ENCODE measurements at regions not wholly inside any gene's neighbourhood (a gene's known extent, or its start where the extent isn't known, plus 50 kb on each side); places are given as distances from the start of the nearest gene placed in this dataset.

GRCh38 chr14:104373855-104374717 lies 205.5 kb upstream of the C14orf180 start:
- H3K4me1 ChIP-seq (ENCODE audit: control insufficient read depth in 2 of 2, insufficient read depth in 2 of 2, low read length in 2 of 2) = no peaks in the 10 kb centered on the region
- H3K27me3 ChIP-seq (ENCODE audit: control insufficient read depth in 2 of 2, insufficient read depth in 2 of 2, low read length in 2 of 2) = peaks cover 0 to 9% of the 10 kb centered on the region in 2 donors
- no peaks in the 10 kb centered on the region for H3K36me3 ChIP-seq (ENCODE audit: control insufficient read depth in 2 of 2, insufficient read depth in 2 of 2, low read length in 2 of 2)
- no peak overlapping the region for H3K9ac ChIP-seq (ENCODE audit: low read depth in 1 of 2, low read length in 2 of 2)
- H3K4me3 ChIP-seq (ENCODE audit: low read length in 2 of 2) = no peak overlapping the region
- no peaks in the 10 kb centered on the region for H3K9me3 ChIP-seq (ENCODE audit: control insufficient read depth in 2 of 2, low read length in 2 of 2)
- no peak overlapping the region for H3K27ac ChIP-seq (ENCODE audit: low read depth in 2 of 2, low read length in 2 of 2)

- no peaks in the 10 kb centered on the region for H3K36me3 ChIP-seq (ENCODE audit: control insufficient read depth in 2 of 2, insufficient read depth in 2 of 2, low read length in 2 of 2)
- H3K9me3 ChIP-seq (ENCODE audit: control insufficient read depth in 2 of 2, low read length in 2 of 2) = no peaks in the 10 kb centered on the region
- H3K27ac ChIP-seq (ENCODE audit: low read depth in 2 of 2, low read length in 2 of 2) = no peak overlapping the region
- no peak overlapping the region for H3K4me3 ChIP-seq (ENCODE audit: low read length in 2 of 2)
- H3K27me3 ChIP-seq (ENCODE audit: control insufficient read depth in 2 of 2, insufficient read depth in 2 of 2, low read length in 2 of 2) = peaks cover 0 to 9% of the 10 kb centered on the region in 2 donors
- no peaks in the 10 kb centered on the region for H3K4me1 ChIP-seq (ENCODE audit: control insufficient read depth in 2 of 2, insufficient read depth in 2 of 2, low read length in 2 of 2)
- no peak overlapping the region for H3K9ac ChIP-seq (ENCODE audit: low read depth in 1 of 2, low read length in 2 of 2)
Observed at GRCh38 chr14:104374718-104375080, 204.9 kb upstream of the C14orf180 start.

- no peak overlapping the region for H3K27ac ChIP-seq (ENCODE audit: low read depth in 2 of 2, low read length in 2 of 2)
- H3K9me3 ChIP-seq (ENCODE audit: control insufficient read depth in 2 of 2, low read length in 2 of 2) = no peaks in the 10 kb centered on the region
- no peaks in the 10 kb centered on the region for H3K4me1 ChIP-seq (ENCODE audit: control insufficient read depth in 2 of 2, insufficient read depth in 2 of 2, low read length in 2 of 2)
- no peak overlapping the region for H3K9ac ChIP-seq (ENCODE audit: low read depth in 1 of 2, low read length in 2 of 2)
- peaks cover 0 to 9% of the 10 kb centered on the region in 2 donors for H3K27me3 ChIP-seq (ENCODE audit: control insufficient read depth in 2 of 2, insufficient read depth in 2 of 2, low read length in 2 of 2)
- H3K36me3 ChIP-seq (ENCODE audit: control insufficient read depth in 2 of 2, insufficient read depth in 2 of 2, low read length in 2 of 2) = no peaks in the 10 kb centered on the region
- no peak overlapping the region for H3K4me3 ChIP-seq (ENCODE audit: low read length in 2 of 2)
Observed at GRCh38 chr14:104375551-104376201, 203.9 kb upstream of the C14orf180 start.

- H3K27me3 ChIP-seq (ENCODE audit: control insufficient read depth in 2 of 2, insufficient read depth in 2 of 2, low read length in 2 of 2) = peaks cover 0 to 9% of the 10 kb centered on the region in 2 donors
Observed at GRCh38 chr14:104376202-104377140, 203.1 kb upstream of the C14orf180 start.

GRCh38 chr14:104377256-104377655 lies 202.3 kb upstream of the C14orf180 start:
- Histone ChIP-seq H3K9ac (ENCODE audit: low read depth in 1 of 2, low read length in 2 of 2) (no peak overlapping the region), H3K4me3 (ENCODE audit: low read length in 2 of 2) (no peak overlapping the region), H3K9me3 (ENCODE audit: control insufficient read depth in 2 of 2, low read length in 2 of 2) (no peaks in the 10 kb centered on the region), H3K36me3 (ENCODE audit: control insufficient read depth in 2 of 2, insufficient read depth in 2 of 2, low read length in 2 of 2) (no peaks in the 10 kb centered on the region), H3K27ac (ENCODE audit: low read depth in 2 of 2, low read length in 2 of 2) (no peak overlapping the region), H3K27me3 (ENCODE audit: control insufficient read depth in 2 of 2, insufficient read depth in 2 of 2, low read length in 2 of 2) (peaks cover 0 to 9% of the 10 kb centered on the region in 2 donors), H3K4me1 (ENCODE audit: control insufficient read depth in 2 of 2, insufficient read depth in 2 of 2, low read length in 2 of 2) (no peaks in the 10 kb centered on the region)

More at GRCh38 chr14:104376202-104377140, 203.1 kb upstream of the C14orf180 start:
- Histone ChIP-seq H3K9ac (ENCODE audit: low read depth in 1 of 2, low read length in 2 of 2) (no peak overlapping the region), H3K36me3 (ENCODE audit: control insufficient read depth in 2 of 2, insufficient read depth in 2 of 2, low read length in 2 of 2) (no peaks in the 10 kb centered on the region), H3K9me3 (ENCODE audit: control insufficient read depth in 2 of 2, low read length in 2 of 2) (no peaks in the 10 kb centered on the region), H3K27ac (ENCODE audit: low read depth in 2 of 2, low read length in 2 of 2) (no peak overlapping the region), H3K4me1 (ENCODE audit: control insufficient read depth in 2 of 2, insufficient read depth in 2 of 2, low read length in 2 of 2) (no peaks in the 10 kb centered on the region), H3K4me3 (ENCODE audit: low read length in 2 of 2) (no peak overlapping the region)

GRCh38 chr14:104378698-104379113 lies 200.9 kb upstream of the C14orf180 start:
- Histone ChIP-seq H3K27me3 (ENCODE audit: control insufficient read depth in 2 of 2, insufficient read depth in 2 of 2, low read length in 2 of 2) (no peaks in the 10 kb centered on the region), H3K4me1 (ENCODE audit: control insufficient read depth in 2 of 2, insufficient read depth in 2 of 2, low read length in 2 of 2) (no peaks in the 10 kb centered on the region), H3K27ac (ENCODE audit: low read depth in 2 of 2, low read length in 2 of 2) (no peak overlapping the region), H3K9ac (ENCODE audit: low read depth in 1 of 2, low read length in 2 of 2) (no peak overlapping the region), H3K9me3 (ENCODE audit: control insufficient read depth in 2 of 2, low read length in 2 of 2) (no peaks in the 10 kb centered on the region), H3K4me3 (ENCODE audit: low read length in 2 of 2) (no peak overlapping the region), H3K36me3 (ENCODE audit: control insufficient read depth in 2 of 2, insufficient read depth in 2 of 2, low read length in 2 of 2) (no peaks in the 10 kb centered on the region)

- Histone ChIP-seq H3K27me3 (ENCODE audit: control insufficient read depth in 2 of 2, insufficient read depth in 2 of 2, low read length in 2 of 2) (peaks cover 4 to 7% of the 10 kb centered on the region in 2 donors), H3K27ac (ENCODE audit: low read depth in 2 of 2, low read length in 2 of 2) (no peak overlapping the region), H3K9me3 (ENCODE audit: control insufficient read depth in 2 of 2, low read length in 2 of 2) (no peaks in the 10 kb centered on the region), H3K4me3 (ENCODE audit: low read length in 2 of 2) (no peak overlapping the region), H3K36me3 (ENCODE audit: control insufficient read depth in 2 of 2, insufficient read depth in 2 of 2, low read length in 2 of 2) (no peaks in the 10 kb centered on the region), H3K9ac (ENCODE audit: low read depth in 1 of 2, low read length in 2 of 2) (no peak overlapping the region), H3K4me1 (ENCODE audit: control insufficient read depth in 2 of 2, insufficient read depth in 2 of 2, low read length in 2 of 2) (no peaks in the 10 kb centered on the region)
Observed at GRCh38 chr14:104382361-104383087, 197.0 kb upstream of the C14orf180 start.

GRCh38 chr14:104383088-104383995 lies 196.2 kb upstream of the C14orf180 start:
- H3K4me1 ChIP-seq (ENCODE audit: control insufficient read depth in 2 of 2, insufficient read depth in 2 of 2, low read length in 2 of 2) = no peaks in the 10 kb centered on the region
- no peaks in the 10 kb centered on the region for H3K36me3 ChIP-seq (ENCODE audit: control insufficient read depth in 2 of 2, insufficient read depth in 2 of 2, low read length in 2 of 2)
- H3K4me3 ChIP-seq (ENCODE audit: low read length in 2 of 2) = no peak overlapping the region
- no peaks in the 10 kb centered on the region for H3K9me3 ChIP-seq (ENCODE audit: control insufficient read depth in 2 of 2, low read length in 2 of 2)
- no peak overlapping the region for H3K27ac ChIP-seq (ENCODE audit: low read depth in 2 of 2, low read length in 2 of 2)
- H3K9ac ChIP-seq (ENCODE audit: low read depth in 1 of 2, low read length in 2 of 2) = no peak overlapping the region
- H3K27me3 ChIP-seq (ENCODE audit: control insufficient read depth in 2 of 2, insufficient read depth in 2 of 2, low read length in 2 of 2) = peaks cover 4 to 7% of the 10 kb centered on the region in 2 donors
